IPS DF 6.9 (cell line): ENCODE measurements at regions not wholly inside any gene's neighbourhood (a gene's known extent, or its start where the extent isn't known, plus 50 kb on each side); places are given as distances from the start of the nearest gene placed in this dataset.

Source experiments
- DNase-seq: peaks from one replicate; pipeline ENCODE4 v3.0.0-alpha.2; 2013; ENCODE audit warnings: low read depth, low spot score
- H3K27ac ChIP-seq: one replicate; pipeline ENCODE4 v1.5.1; 2013; ENCODE audit warnings: low read length, control low read depth
- H3K27me3 ChIP-seq: 2 replicates; pipeline ENCODE4 v1.6.1; 2013; ENCODE audit warnings: mild to moderate bottlenecking, low read length; ENCODE audit not compliant: control insufficient read depth, insufficient read depth
- H3K36me3 ChIP-seq: 2 replicates; pipeline ENCODE4 v1.6.1; 2013; ENCODE audit warnings: low read length; ENCODE audit not compliant: control insufficient read depth, insufficient read depth
- H3K4me1 ChIP-seq: 2 replicates; pipeline ENCODE4 v1.6.1; 2013; ENCODE audit warnings: low read length; ENCODE audit not compliant: control insufficient read depth, insufficient read depth
- H3K4me3 ChIP-seq: 2 replicates; pipeline ENCODE4 v1.5.1; 2013; ENCODE audit warnings: mild to moderate bottlenecking, low read length
- H3K9me3 ChIP-seq: 2 replicates; pipeline ENCODE4 v1.6.1; 2013; ENCODE audit warnings: low read length, inconsistent platforms; ENCODE audit not compliant: control insufficient read depth, insufficient read depth
- WGBS: extraction: QIAGEN DNeasy Blood & Tissue Kit; methylation state at CpG from one replicate; pipeline ENCODE4 v1.1.7; 2013; ENCODE audit warnings: mixed read lengths, missing lambda C conversion rate; ENCODE audit not compliant: insufficient read length, insufficient coverage; 5-methylcytosine and 5-hydroxymethylcytosine counted together

GRCh38 chr9:28923351-28923750 lies 1350.1 kb upstream of the C9orf72 start:
- no peaks in the 10 kb centered on the region for H3K27me3 ChIP-seq
- no peak overlapping the region for H3K4me3 ChIP-seq
- WGBS = no CpG with 5 or more reads among the region's 3 CpGs
- no peak for DNase-seq
- H3K4me1 ChIP-seq = no peaks in the 10 kb centered on the region
- H3K27ac ChIP-seq = no peak overlapping the region
- no peaks in the 10 kb centered on the region for H3K9me3 ChIP-seq
- no peaks in the 10 kb centered on the region for H3K36me3 ChIP-seq

GRCh38 chr9:28925157-28925556 lies 1351.9 kb upstream of the C9orf72 start:
- no peak for DNase-seq
- H3K27me3 ChIP-seq = no peaks in the 10 kb centered on the region
- H3K27ac ChIP-seq = no peak overlapping the region
- H3K4me1 ChIP-seq = peaks cover 2% of the 10 kb centered on the region; the same call in 1 of the 2 replicates
- no peaks in the 10 kb centered on the region for H3K9me3 ChIP-seq
- no peaks in the 10 kb centered on the region for H3K36me3 ChIP-seq
- WGBS = no CpG with 5 or more reads among the region's 3 CpGs
- no peak overlapping the region for H3K4me3 ChIP-seq

GRCh38 chr9:28926306-28926705 lies 1353.0 kb upstream of the C9orf72 start:
- WGBS = no CpG with 5 or more reads among the region's 3 CpGs
- Histone ChIP-seq H3K4me3 (no peak overlapping the region), H3K9me3 (no peaks in the 10 kb centered on the region), H3K27ac (no peak overlapping the region), H3K27me3 (no peaks in the 10 kb centered on the region), H3K4me1 (peaks cover 2% of the 10 kb centered on the region; the same call in 1 of the 2 replicates), H3K36me3 (no peaks in the 10 kb centered on the region)
- no peak for DNase-seq

- WGBS = no CpG with 5 or more reads among the region's 1 CpG
Measured at GRCh38 chr9:28927691-28928090, 1354.4 kb upstream of the C9orf72 start.

GRCh38 chr9:28929433-28929832 lies 1356.2 kb upstream of the C9orf72 start:
- no peak for DNase-seq
- Histone ChIP-seq H3K4me3 (no peak overlapping the region), H3K27ac (no peak overlapping the region), H3K36me3 (no peaks in the 10 kb centered on the region), H3K9me3 (no peaks in the 10 kb centered on the region), H3K27me3 (no peaks in the 10 kb centered on the region), H3K4me1 (peaks cover 2% of the 10 kb centered on the region; the same call in 1 of the 2 replicates)
- no CpG with 5 or more reads among the region's 3 CpGs for WGBS

More at GRCh38 chr9:28927691-28928090, 1354.4 kb upstream of the C9orf72 start:
- H3K36me3 ChIP-seq = no peaks in the 10 kb centered on the region
- H3K27me3 ChIP-seq = no peaks in the 10 kb centered on the region
- DNase-seq = no peak
- H3K4me1 ChIP-seq = peaks cover 2% of the 10 kb centered on the region; the same call in 1 of the 2 replicates
- no peak overlapping the region for H3K4me3 ChIP-seq
- H3K27ac ChIP-seq = no peak overlapping the region
- no peaks in the 10 kb centered on the region for H3K9me3 ChIP-seq

- peaks cover 2% of the 10 kb centered on the region; the same call in 1 of the 2 replicates for H3K4me1 ChIP-seq
- H3K27ac ChIP-seq = no peak overlapping the region
- no peaks in the 10 kb centered on the region for H3K9me3 ChIP-seq
- WGBS = no CpG with 5 or more reads among the region's 3 CpGs
- no peaks in the 10 kb centered on the region for H3K27me3 ChIP-seq
- no peaks in the 10 kb centered on the region for H3K36me3 ChIP-seq
- DNase-seq = no peak
- no peak overlapping the region for H3K4me3 ChIP-seq
Measured at GRCh38 chr9:28930766-28931165, 1357.5 kb upstream of the C9orf72 start.

GRCh38 chr9:28934111-28934510 lies 1360.8 kb upstream of the C9orf72 start:
- H3K4me1 ChIP-seq = peaks cover 2% of the 10 kb centered on the region; the same call in 1 of the 2 replicates
- H3K9me3 ChIP-seq = no peaks in the 10 kb centered on the region
- no peak overlapping the region for H3K4me3 ChIP-seq
- no peaks in the 10 kb centered on the region for H3K36me3 ChIP-seq
- DNase-seq = no peak
- no peaks in the 10 kb centered on the region for H3K27me3 ChIP-seq
- no peak overlapping the region for H3K27ac ChIP-seq

- H3K4me3 ChIP-seq = no peak overlapping the region
- no peaks in the 10 kb centered on the region for H3K36me3 ChIP-seq
- H3K27me3 ChIP-seq = no peaks in the 10 kb centered on the region
- no peaks in the 10 kb centered on the region for H3K9me3 ChIP-seq
- WGBS = no CpG with 5 or more reads among the region's 3 CpGs
- DNase-seq = no peak
- no peaks in the 10 kb centered on the region; the same call in 1 of the 2 replicates for H3K4me1 ChIP-seq
- no peak overlapping the region for H3K27ac ChIP-seq
Measured at GRCh38 chr9:28938981-28939380, 1365.7 kb upstream of the C9orf72 start.

GRCh38 chr9:28941856-28942255 lies 1368.6 kb upstream of the C9orf72 start:
- no peak overlapping the region for H3K27ac ChIP-seq
- DNase-seq = no peak
- H3K9me3 ChIP-seq = no peaks in the 10 kb centered on the region
- H3K36me3 ChIP-seq = no peaks in the 10 kb centered on the region
- H3K27me3 ChIP-seq = no peaks in the 10 kb centered on the region
- WGBS = no CpG with 5 or more reads among the region's 2 CpGs
- H3K4me3 ChIP-seq = no peak overlapping the region
- H3K4me1 ChIP-seq = no peaks in the 10 kb centered on the region; the same call in 1 of the 2 replicates

GRCh38 chr9:28942941-28943340 lies 1369.7 kb upstream of the C9orf72 start:
- H3K36me3 ChIP-seq = no peaks in the 10 kb centered on the region
- H3K9me3 ChIP-seq = no peaks in the 10 kb centered on the region
- H3K4me1 ChIP-seq = no peaks in the 10 kb centered on the region; the same call in 1 of the 2 replicates
- no peaks in the 10 kb centered on the region for H3K27me3 ChIP-seq
- DNase-seq = no peak
- H3K27ac ChIP-seq = no peak overlapping the region
- no CpG with 5 or more reads among the region's 2 CpGs for WGBS
- no peak overlapping the region for H3K4me3 ChIP-seq

- Histone ChIP-seq H3K27ac (no peak overlapping the region), H3K27me3 (no peaks in the 10 kb centered on the region), H3K4me3 (no peak overlapping the region), H3K36me3 (no peaks in the 10 kb centered on the region), H3K4me1 (no peaks in the 10 kb centered on the region), H3K9me3 (no peaks in the 10 kb centered on the region; the same call in 1 of the 2 replicates)
- no peak for DNase-seq
Measured at GRCh38 chr9:28946648-28947047, 1373.4 kb upstream of the C9orf72 start.
